ENCODE measurements at regions not wholly inside any gene's neighbourhood (a gene's known extent, or its start where the extent isn't known, plus 50 kb on each side); places are given as distances from the start of the nearest gene placed in this dataset.
"Not testable (repeated sequence)": the region's sequence is repeated elsewhere in the genome, so short reads cannot be mapped to it uniquely, and the experiment has no call there.

DNA sequence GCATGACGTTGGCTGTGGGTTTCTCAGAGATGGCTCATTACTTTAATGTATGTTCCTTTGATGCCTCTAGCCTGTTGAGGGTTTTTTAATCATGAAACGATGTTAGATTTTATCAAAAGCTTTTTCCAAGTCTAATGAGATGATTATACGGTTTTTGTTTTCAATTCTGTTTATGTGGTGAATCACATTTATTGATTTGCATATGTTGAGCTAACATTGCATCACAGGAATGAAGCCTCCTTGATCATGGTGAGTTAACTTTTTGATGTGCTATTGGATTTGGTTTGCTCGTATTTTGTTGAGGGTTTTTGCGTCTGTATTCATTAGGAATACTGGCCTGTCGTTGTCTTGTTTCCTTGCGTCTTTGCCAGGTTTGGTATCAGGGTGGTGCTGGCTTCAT is 52.3 kb upstream of the PTPN12 start:
- H3K4me3 ChIP-seq (ENCODE audit: low read depth, low read length) = no peak overlapping the region
- DNase-seq (ENCODE audit: low read depth) = no peak
- no peak for TF ChIP-seq CTCF (IDR thresholded peaks at IDR 0.05; ENCODE audit: insufficient read depth, low read depth, low read length)

- no peak for TF ChIP-seq CTCF (IDR thresholded peaks at IDR 0.05; ENCODE audit: insufficient read depth, low read depth, low read length)
- H3K4me3 ChIP-seq (ENCODE audit: low read depth, low read length) = no peak overlapping the region
- peak; percentile 50 for DNase-seq (ENCODE audit: low read depth)
Observed at GRCh38 chr7:77482015-77482414, 55.1 kb upstream of the PTPN12 start.

DNA sequence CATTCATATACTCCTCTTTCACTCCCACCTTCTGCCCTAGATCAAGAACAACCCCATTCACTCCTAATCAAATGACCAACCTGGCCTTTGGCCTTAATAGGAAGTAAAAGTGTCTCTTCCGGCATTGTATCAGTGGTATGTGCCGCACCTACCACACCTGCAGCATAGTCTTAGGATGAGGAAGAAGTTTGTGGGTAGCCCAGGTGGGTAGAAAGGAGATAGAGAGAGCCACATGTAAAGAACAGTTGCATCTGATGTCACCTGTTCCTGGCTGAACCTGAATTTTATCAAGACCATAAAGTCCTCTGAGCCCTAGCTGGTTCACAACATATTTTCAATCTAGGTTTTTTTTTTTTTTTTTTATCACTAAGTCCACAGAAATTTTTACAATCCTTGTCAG is 55.5 kb upstream of the PTPN12 start:
- no peak overlapping the region for H3K4me3 ChIP-seq (ENCODE audit: low read depth, low read length)
- DNase-seq (ENCODE audit: low read depth) = no peak
- no peak for TF ChIP-seq CTCF (IDR thresholded peaks at IDR 0.05; ENCODE audit: insufficient read depth, low read depth, low read length)

DNA sequence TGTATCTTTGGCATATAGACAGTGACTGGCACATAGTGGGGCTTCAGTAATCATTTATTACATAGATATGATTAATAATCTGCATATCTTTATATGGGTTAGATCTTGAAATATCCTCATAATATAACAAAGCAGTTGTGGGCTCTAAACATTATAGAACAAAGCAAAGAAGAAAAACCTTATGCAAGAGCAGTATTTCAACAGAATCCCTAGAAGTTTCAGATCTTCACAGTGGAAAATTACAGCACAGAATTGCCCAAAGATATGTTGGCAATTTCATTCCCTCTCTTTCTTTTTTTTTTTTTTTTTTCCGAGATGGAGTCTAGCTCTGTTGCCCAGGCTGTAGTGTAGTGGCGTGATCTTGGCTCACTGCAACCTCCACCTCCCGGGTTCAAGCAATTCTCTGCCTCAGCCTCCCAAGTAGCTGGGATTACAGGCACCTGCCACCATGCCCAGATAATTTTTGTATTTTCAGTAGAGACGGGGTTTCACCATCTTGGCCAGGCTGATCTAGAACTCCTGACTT is 56.9 kb upstream of the PTPN12 start:
- H3K4me3 ChIP-seq (ENCODE audit: low read depth, low read length) = not testable (repeated sequence)
- DNase-seq (ENCODE audit: low read depth) = peak; percentile 42

DNA sequence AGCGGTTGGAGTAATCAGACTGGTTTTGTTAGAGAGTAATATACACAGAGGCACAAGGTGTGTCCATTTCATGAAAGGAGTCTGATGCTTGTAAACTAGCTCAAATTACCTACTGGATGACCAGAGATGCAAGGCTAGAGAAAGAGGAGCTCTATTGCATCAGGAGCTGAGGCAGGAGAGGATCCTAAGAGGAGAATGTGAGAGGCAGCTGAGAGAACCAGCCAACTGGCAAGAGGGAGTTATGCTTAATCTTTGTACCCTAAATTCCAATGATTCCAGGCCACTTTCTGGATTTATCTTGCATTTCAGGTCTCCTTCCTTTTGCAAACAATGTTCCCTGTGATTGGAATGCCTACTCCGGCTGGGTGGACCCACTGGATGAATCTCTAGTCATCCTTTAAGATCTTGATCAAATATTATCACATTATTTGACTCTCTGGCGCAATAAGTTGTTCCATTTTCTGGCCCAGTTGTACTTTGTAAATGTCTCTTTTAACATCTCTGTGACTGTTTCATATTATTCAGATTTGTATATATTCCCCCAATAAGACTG is 57.5 kb upstream of the PTPN12 start:
- no peak for DNase-seq (ENCODE audit: low read depth)

DNA sequence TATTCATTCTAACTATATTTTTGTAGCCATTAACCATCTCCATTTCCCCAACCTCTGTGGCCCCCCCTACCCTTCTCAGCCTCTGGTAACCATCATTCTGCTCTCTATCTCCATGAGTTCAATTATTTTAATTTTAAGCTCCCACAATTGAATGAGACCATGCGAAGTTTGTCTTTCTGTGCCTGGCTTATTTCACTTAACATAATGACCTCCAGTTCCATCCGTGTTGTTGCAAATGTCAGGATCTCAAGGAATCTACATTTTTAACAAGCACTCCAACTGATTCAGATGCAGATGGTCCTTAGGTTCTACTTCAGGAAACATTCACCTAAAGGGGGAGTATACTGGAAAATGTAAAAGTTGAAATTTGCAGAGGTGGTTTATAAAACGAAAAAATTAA is 60.2 kb upstream of the PTPN12 start:
- DNase-seq (ENCODE audit: low read depth) = no peak
- no peak overlapping the region for H3K4me3 ChIP-seq (ENCODE audit: low read depth, low read length)
- no peak for TF ChIP-seq CTCF (IDR thresholded peaks at IDR 0.05; ENCODE audit: insufficient read depth, low read depth, low read length)

More for the DNA sequence above, 57.5 kb upstream of the PTPN12 start:
- no peak overlapping the region for H3K4me3 ChIP-seq (ENCODE audit: low read depth, low read length)
- no peak for TF ChIP-seq CTCF (IDR thresholded peaks at IDR 0.05; ENCODE audit: insufficient read depth, low read depth, low read length)

DNA sequence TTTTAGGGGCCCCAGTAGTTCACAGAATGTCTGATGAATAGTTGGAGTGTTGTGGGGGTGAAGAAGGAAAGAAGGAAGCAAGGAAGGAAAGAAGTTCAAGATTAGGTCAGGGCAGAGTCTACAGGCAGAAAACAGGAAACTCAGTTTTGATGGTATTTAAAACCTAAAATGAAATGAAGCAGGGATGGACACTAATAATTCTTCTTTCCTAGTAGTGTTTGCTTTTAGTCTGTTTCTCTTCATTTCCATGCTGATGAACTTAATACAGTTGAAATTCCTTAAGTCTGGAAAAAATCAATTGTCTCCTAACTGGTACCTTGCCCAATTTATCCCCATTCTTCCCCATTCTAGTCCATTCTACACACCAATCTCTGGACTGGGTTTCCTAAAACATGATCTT is 59.0 kb upstream of the GSAP start:
- TF ChIP-seq CTCF (IDR thresholded peaks at IDR 0.05; ENCODE audit: insufficient read depth, low read depth, low read length) = no peak
- H3K4me3 ChIP-seq (ENCODE audit: low read depth, low read length) = no peak overlapping the region
- DNase-seq (ENCODE audit: low read depth) = no peak

All from fibroblast of villous mesenchyme (primary cell).